Thoracic aorta (tissue), 2 donors: ENCODE measurements at regions not wholly inside any gene's neighbourhood (a gene's known extent, or its start where the extent isn't known, plus 50 kb on each side); places are given as distances from the start of the nearest gene placed in this dataset.

Experiments
- ATAC-seq: fragments of 150-250 bp; one replicate; pipeline ENCODE4 v1.8.0; 2017; ENCODE audit warnings: low read depth; ENCODE audit not compliant: insufficient number of reproducible peaks, low FRiP score
- DNase-seq: peaks from one replicate; pipeline ENCODE4 v3.0.0-alpha.2; 2020; ENCODE audit warnings: low spot score
- H3K27ac ChIP-seq, 2 donors: fragments of 200-600 bp; sonication (generic); 1 replicate in 1 of 2; 2 replicates in 1 of 2; pipeline ENCODE4 v1.5.1; 2016; ENCODE audit warnings: mild to moderate bottlenecking in 2 of 2, moderate library complexity in 2 of 2
- H3K27me3 ChIP-seq: fragments of 200-600 bp; sonication (generic); replicated peaks from 2 replicates; pipeline ENCODE4 v1.6.0; 2016; ENCODE audit warnings: mild to moderate bottlenecking; ENCODE audit not compliant: insufficient read depth
- H3K36me3 ChIP-seq: fragments of 200-600 bp; sonication (generic); one replicate; pipeline ENCODE4 v1.5.1; 2016
- H3K4me1 ChIP-seq, 2 donors: fragments of 200-600 bp; sonication (generic); 1 replicate in 1 of 2; 2 replicates in 1 of 2; pipeline versions ENCODE4 v1.5.1 to v1.6.0; 2016; ENCODE audit warnings: low read depth in 2 of 2, mild to moderate bottlenecking in 1 of 2; ENCODE audit not compliant: control insufficient read depth in 1 of 2
- H3K4me3 ChIP-seq: fragments of 200-600 bp; sonication (generic); 2 replicates; pipeline ENCODE4 v1.5.1; 2016; ENCODE audit warnings: mild to moderate bottlenecking
- H3K9me3 ChIP-seq: fragments of 200-600 bp; sonication (generic); 2 replicates; pipeline ENCODE4 v1.5.1; 2016
- CTCF ChIP-seq: fragments of 200-600 bp; sonication (generic); IDR thresholded peaks from one replicate; pipeline ENCODE4 v1.5.1; 2019; ENCODE audit warnings: antibody characterized with exemption

GRCh38 chr10:43727935-43728334, 79.3 kb upstream of the ZNF32 start:
- ATAC-seq: no peak
- no peak overlapping the region for H3K27ac ChIP-seq
- no peaks in the 10 kb centered on the region for H3K9me3 ChIP-seq
- H3K4me3 ChIP-seq: no peak overlapping the region
- no peaks in the 10 kb centered on the region for H3K27me3 ChIP-seq
- no peak for DNase-seq
- H3K4me1 ChIP-seq: no peaks in the 10 kb centered on the region
- TF ChIP-seq CTCF: no peak
- no peaks in the 10 kb centered on the region for H3K36me3 ChIP-seq

GRCh38 chr10:43715334-43715733, 66.7 kb upstream of the ZNF32 start:
- no peaks in the 10 kb centered on the region for H3K27me3 ChIP-seq
- H3K9me3 ChIP-seq: no peaks in the 10 kb centered on the region
- ATAC-seq: no peak
- TF ChIP-seq CTCF: no peak
- no peaks in the 10 kb centered on the region for H3K4me1 ChIP-seq
- no peak for DNase-seq
- H3K4me3 ChIP-seq: no peak overlapping the region
- no peak overlapping the region for H3K27ac ChIP-seq
- H3K36me3 ChIP-seq: no peaks in the 10 kb centered on the region

GRCh38 chr10:43712821-43713584, 64.3 kb upstream of the ZNF32 start:
- H3K9me3 ChIP-seq: no peaks in the 10 kb centered on the region
- no peak overlapping the region for H3K27ac ChIP-seq
- no peaks in the 10 kb centered on the region for H3K36me3 ChIP-seq
- ATAC-seq (no peak), DNase-seq (no peak)
- TF ChIP-seq CTCF: no peak
- H3K27me3 ChIP-seq: no peaks in the 10 kb centered on the region
- H3K4me3 ChIP-seq: no peak overlapping the region
- H3K4me1 ChIP-seq: peaks cover 0 to 5% of the 10 kb centered on the region in 2 donors

GRCh38 chr10:43710772-43711471, 62.2 kb upstream of the ZNF32 start:
- DNase-seq (no peak), ATAC-seq (no peak)
- no peak overlapping the region for H3K27ac ChIP-seq
- H3K36me3 ChIP-seq: no peaks in the 10 kb centered on the region
- no peak for TF ChIP-seq CTCF
- no peaks in the 10 kb centered on the region for H3K27me3 ChIP-seq
- H3K4me1 ChIP-seq: peaks cover 0 to 10% of the 10 kb centered on the region in 2 donors
- H3K9me3 ChIP-seq: no peaks in the 10 kb centered on the region
- H3K4me3 ChIP-seq: no peak overlapping the region

GRCh38 chr10:43708262-43708661, 59.6 kb upstream of the ZNF32 start:
- Histone ChIP-seq H3K9me3 (no peaks in the 10 kb centered on the region), H3K4me1 (peaks cover 0 to 10% of the 10 kb centered on the region in 2 donors), H3K27me3 (no peaks in the 10 kb centered on the region), H3K36me3 (no peaks in the 10 kb centered on the region), H3K27ac (no peak overlapping the region), H3K4me3 (no peak overlapping the region)
- no peak for ATAC-seq
- no peak for TF ChIP-seq CTCF
- DNase-seq: no peak
